Stimulated activated CD8-positive, alpha-beta memory T cell treated with anti-CD3 and anti-CD28 coated beads, Interleukin-15, amount 100 ng/mL, for 4 hours (primary cell): ENCODE measurements at regions not wholly inside any gene's neighbourhood (a gene's known extent, or its start where the extent isn't known, plus 50 kb on each side); places are given as distances from the start of the nearest gene placed in this dataset.
"Not testable (repeated sequence)": the region's sequence is repeated elsewhere in the genome, so short reads cannot be mapped to it uniquely, and the experiment has no call there.

ENCODE experiments used
- DNase-seq, 2 donors: peaks; one replicate each; pipeline ENCODE4 v3.0.0-alpha.2; 2020; ENCODE audit warnings: low read depth in 2 of 2

DNA sequence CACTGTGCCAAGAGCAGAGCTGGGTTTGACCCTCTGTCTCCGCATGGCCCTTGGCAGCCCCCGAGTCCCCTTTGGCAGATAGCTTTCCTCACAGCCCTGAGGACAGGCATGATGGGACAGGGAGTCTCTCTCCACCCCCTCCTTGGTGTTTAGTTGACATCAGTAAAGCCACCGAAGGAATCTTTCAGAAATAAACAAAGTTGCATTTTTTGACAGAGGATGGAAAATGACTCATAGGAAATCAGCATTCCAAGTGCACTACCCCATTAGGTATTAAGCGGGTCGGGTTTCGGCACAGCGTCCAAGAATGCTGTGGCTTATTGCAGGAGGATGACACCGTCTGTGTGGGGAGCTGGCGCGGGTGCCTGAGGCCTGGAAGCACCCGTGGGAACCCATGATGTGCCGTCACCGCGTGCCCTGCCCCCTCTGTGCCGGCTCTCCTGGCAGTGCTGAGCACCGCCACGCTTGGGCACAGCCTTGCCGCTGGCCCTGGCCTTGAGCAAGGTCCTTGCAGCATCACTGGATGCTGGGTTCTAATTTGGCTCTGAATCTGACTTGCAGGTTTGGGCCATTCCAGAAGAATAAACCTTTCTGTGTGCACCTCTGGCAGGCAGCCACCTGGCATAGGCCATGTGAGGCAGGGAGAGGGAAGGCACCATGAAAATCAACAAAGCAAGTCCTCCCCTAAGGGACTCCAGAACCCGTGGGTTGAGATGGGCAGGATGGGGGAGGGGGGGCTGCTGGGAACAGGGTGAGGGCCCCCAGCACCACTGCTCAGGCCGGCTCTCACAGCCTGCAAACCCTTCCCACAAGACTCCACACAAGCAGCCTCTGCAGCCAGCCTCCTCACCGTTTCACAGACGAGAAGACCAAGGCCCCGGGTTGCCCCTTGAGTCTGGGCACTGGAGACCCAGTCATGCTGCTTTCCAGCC, 50.5 kb upstream of the ZNF469 start:
- no peak for DNase-seq

DNA sequence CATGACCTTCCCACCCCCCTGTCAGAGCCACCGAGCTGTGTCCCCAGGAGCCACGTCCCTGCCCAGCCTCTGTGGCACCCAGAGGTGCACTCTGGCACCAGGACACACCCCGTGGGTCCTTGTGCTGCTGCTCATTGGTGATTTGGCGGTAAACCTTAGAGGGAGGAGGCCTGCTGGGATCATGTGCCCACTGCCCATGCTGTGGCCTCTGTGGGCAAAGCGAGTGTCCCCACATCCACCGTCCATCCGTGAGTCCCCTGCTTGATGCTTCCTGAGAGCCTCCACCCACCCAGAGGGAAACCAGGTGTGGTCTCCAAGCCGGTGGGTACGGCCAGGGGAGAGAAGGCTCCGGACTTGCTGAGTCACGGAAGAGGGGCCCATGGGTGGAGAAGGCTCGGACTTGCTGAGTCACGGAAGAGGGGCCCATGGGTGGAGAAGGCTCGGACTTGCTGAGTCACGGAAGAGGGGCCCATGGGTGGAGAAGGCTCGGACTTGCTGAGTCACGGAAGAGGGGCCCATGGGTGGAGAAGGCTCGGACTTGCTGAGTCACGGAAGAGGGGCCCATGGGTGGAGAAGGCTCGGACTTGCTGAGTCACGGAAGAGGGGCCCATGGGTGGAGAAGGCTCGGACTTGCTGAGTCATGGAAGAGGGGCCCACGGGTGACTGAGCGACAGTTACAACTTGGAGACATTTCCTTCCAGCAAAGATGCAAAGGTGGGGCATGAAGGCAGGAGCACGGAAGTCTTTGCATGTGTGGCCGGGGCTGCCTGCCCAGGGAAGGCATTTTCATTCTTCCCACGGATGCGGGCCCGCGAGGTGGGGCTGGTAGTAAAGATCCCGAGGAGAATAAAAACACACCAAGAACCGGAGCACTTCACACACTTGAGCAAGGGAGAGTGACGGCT, 49.6 kb upstream of the ZNF469 start:
- not testable (repeated sequence) for DNase-seq
